ENCODE measurements at regions not wholly inside any gene's neighbourhood (a gene's known extent, or its start where the extent isn't known, plus 50 kb on each side); places are given as distances from the start of the nearest gene placed in this dataset.

DNA sequence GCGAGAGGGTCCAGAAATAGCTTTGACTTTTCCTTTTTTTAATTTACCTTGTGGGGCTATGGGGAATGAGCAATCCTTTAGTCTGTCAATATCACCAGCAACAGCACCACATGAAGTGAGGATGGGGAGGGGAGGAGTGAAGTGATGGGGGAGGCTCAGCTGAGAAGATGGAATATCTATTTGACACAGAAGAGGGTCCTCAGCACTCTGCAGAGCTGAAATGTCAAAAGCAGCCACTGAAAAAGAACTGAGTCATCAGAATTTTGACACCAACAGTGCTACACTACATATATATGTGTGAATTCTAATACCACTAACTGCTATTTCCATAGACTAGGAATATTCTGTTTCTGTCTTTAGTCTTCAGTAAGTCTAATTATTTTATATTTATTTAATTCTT, 427.0 kb upstream of the PBX1 start:
- no peaks in the 10 kb centered on the region for H3K27me3 ChIP-seq
- H3K36me3 ChIP-seq, result no peaks in the 10 kb centered on the region
- no peaks in the 10 kb centered on the region for H3K4me1 ChIP-seq
- DNase-seq (no peak), ATAC-seq (no peak)
- no peak overlapping the region for H3K27ac ChIP-seq
- H3K9me3 ChIP-seq, result peaks cover 0 to under 1% of the 10 kb centered on the region in 2 donors
- TF ChIP-seq, protein P1, sequence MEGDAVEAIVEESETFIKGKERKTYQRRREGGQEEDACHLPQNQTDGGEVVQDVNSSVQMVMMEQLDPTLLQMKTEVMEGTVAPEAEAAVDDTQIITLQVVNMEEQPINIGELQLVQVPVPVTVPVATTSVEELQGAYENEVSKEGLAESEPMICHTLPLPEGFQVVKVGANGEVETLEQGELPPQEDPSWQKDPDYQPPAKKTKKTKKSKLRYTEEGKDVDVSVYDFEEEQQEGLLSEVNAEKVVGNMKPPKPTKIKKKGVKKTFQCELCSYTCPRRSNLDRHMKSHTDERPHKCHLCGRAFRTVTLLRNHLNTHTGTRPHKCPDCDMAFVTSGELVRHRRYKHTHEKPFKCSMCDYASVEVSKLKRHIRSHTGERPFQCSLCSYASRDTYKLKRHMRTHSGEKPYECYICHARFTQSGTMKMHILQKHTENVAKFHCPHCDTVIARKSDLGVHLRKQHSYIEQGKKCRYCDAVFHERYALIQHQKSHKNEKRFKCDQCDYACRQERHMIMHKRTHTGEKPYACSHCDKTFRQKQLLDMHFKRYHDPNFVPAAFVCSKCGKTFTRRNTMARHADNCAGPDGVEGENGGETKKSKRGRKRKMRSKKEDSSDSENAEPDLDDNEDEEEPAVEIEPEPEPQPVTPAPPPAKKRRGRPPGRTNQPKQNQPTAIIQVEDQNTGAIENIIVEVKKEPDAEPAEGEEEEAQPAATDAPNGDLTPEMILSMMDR (IDR thresholded peaks at IDR 0.05), result no peak
- H3K4me3 ChIP-seq, result no peak overlapping the region
- intact Hi-C loops (cut with DNase I), result no loop called here

DNA sequence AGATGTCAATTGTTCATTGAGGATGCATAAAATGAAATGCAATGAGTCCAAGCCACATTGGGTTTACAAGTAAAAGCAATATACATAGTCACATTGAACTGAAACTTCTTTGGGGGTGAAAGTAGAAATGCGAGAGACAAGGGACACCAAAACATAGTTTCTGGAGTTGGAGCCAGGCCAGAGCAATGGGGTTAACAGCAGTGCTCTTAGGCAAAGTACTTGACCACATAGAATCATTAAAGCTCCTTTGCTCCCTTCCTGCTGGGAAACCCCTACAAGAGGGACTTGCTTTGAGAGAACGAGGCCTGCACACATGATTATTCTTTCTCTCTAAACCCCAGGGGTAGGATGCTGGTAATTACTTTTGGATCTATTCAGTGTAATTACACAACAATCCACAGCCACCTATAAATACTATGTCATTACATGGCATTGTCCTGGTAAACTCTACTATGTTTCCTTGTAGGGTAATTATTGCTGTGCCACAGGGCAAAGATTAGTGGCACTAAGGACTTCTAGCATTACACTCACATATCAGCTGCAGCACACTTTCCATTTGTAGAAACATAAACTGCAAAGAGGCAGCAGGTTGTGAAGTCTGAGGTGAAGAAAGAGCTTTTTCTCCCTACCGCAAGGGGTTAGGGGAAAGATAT, 421.6 kb upstream of the PBX1 start:
- DNase-seq, result no peak
- ATAC-seq, result no peak
- H3K4me1 ChIP-seq, result no peaks in the 10 kb centered on the region
- no peak overlapping the region for H3K27ac ChIP-seq
- intact Hi-C loops (cut with DNase I), result no loop called here
- H3K9me3 ChIP-seq, result no peaks in the 10 kb centered on the region
- H3K4me3 ChIP-seq, result no peak overlapping the region
- H3K36me3 ChIP-seq, result no peaks in the 10 kb centered on the region
- H3K27me3 ChIP-seq, result no peaks in the 10 kb centered on the region
- TF ChIP-seq, protein P1 (IDR thresholded peaks at IDR 0.05), result no peak

DNA sequence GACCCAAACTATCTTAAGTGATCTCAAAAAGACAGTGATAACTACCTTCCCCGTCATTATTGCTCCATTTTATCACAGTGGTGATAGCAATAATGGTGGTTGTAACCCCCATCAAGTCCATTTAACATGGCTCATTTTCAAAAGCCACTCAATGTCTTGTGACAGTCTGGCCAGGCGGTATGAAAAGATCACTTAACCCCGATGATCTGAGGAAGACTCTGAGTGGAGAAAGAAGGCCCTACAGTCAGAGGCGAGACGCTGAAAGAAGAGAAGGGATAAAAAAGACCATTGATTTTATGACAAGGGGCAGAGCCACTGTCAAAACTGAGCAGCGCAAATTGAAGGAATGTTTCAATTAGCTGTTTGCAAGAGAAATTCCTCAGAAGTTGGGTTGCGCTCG, 417.2 kb upstream of the PBX1 start:
- no peaks in the 10 kb centered on the region for H3K9me3 ChIP-seq
- H3K4me1 ChIP-seq, result no peaks in the 10 kb centered on the region
- DNase-seq, result no peak
- H3K27ac ChIP-seq, result no peak overlapping the region
- H3K27me3 ChIP-seq, result no peaks in the 10 kb centered on the region
- H3K4me3 ChIP-seq, result no peak overlapping the region
- intact Hi-C loops (cut with DNase I), result no loop called here
- H3K36me3 ChIP-seq, result no peaks in the 10 kb centered on the region
- TF ChIP-seq, protein P1 (IDR thresholded peaks at IDR 0.05), result no peak
- ATAC-seq, result no peak

DNA sequence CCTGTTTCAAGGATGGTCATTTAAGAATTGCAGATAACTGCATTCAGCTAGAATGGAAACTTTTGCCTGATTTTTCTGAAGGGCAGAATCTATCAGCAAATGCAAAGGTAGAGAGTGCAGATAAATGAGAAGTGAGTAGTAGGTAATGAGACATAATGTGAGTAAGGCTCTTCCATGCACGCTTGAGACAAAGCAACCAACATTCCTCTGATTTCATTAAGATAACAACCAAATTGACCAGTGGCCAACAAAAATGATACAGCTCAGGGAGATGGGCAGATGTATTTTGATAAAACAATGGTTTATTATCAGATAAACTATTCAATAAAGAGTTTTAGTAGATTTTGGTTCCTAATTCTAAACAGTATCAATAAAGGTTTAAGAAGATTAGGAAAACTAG, 404.4 kb upstream of the PBX1 start:
- TF ChIP-seq, protein P1 (IDR thresholded peaks at IDR 0.05), result no peak
- H3K27ac ChIP-seq, result no peak overlapping the region
- ATAC-seq (no peak), DNase-seq (no peak)
- H3K36me3 ChIP-seq, result no peaks in the 10 kb centered on the region
- peaks cover 0 to 5% of the 10 kb centered on the region in 2 donors for H3K9me3 ChIP-seq
- no peak overlapping the region for H3K4me3 ChIP-seq
- intact Hi-C loops (cut with DNase I), result no loop called here
- H3K27me3 ChIP-seq, result no peaks in the 10 kb centered on the region
- no peaks in the 10 kb centered on the region for H3K4me1 ChIP-seq

DNA sequence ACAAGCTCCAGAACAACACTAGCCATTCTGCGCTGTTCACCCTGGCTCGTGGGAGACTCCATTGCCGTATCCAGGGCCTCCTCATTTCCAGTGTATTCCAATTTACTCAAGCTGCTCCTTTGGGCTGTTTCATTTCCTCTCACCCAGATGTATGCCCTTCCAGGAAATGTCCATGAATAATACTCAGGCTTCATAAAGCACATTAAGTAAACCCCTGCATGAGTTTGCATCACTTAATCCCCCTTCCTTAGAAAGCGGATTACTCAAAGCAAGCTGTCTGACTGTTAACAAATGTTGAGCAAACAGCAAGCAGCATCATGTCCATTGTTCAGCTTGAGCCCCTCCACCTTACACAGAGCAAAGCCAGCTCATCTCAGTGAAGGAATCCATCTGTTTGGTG, 403.6 kb upstream of the PBX1 start:
- no peak overlapping the region for H3K27ac ChIP-seq
- intact Hi-C loops (cut with DNase I), result no loop called here
- H3K9me3 ChIP-seq, result peaks cover 0 to 5% of the 10 kb centered on the region in 2 donors
- no peak for DNase-seq
- H3K4me1 ChIP-seq, result no peaks in the 10 kb centered on the region
- H3K4me3 ChIP-seq, result no peak overlapping the region
- TF ChIP-seq, protein P1 (IDR thresholded peaks at IDR 0.05), result no peak
- no peak for ATAC-seq
- no peaks in the 10 kb centered on the region for H3K27me3 ChIP-seq
- H3K36me3 ChIP-seq, result no peaks in the 10 kb centered on the region

Measured in left lung (tissue), 4 donors.